ENCODE measurements at regions not wholly inside any gene's neighbourhood (a gene's known extent, or its start where the extent isn't known, plus 50 kb on each side); places are given as distances from the start of the nearest gene placed in this dataset.
"Not testable (repeated sequence)": the region's sequence is repeated elsewhere in the genome, so short reads cannot be mapped to it uniquely, and the experiment has no call there.

- ATAC-seq (no peak), DNase-seq (no peak)
- intact Hi-C loops (cut with DNase I), result no loop called here
These were observed 136.7 kb downstream of the FGF10 start for GRCh38 chr5:44252545-44252944.

GRCh38 chr5:44246986-44247385 is 142.2 kb downstream of the FGF10 start:
- DNase-seq, result no peak
- intact Hi-C loops (cut with DNase I), result no loop called here
- no peak for ATAC-seq

GRCh38 chr5:44245935-44246334 is 143.3 kb downstream of the FGF10 start:
- ATAC-seq, result no peak
- intact Hi-C loops (cut with DNase I), result no loop called here

GRCh38 chr5:44242791-44243190 is 146.4 kb downstream of the FGF10 start:
- intact Hi-C loops (cut with DNase I), result no loop called here
- DNase-seq (no peak), ATAC-seq (no peak)

More at GRCh38 chr5:44245935-44246334, 143.3 kb downstream of the FGF10 start:
- no peak for DNase-seq

GRCh38 chr5:44236040-44236439 is 153.2 kb downstream of the FGF10 start:
- ATAC-seq (no peak), DNase-seq (no peak)
- intact Hi-C loops (cut with DNase I), result no loop called here

GRCh38 chr5:44233691-44234090 is 155.5 kb downstream of the FGF10 start:
- intact Hi-C loops (cut with DNase I), result no loop called here
- no peak for DNase-seq
- no peak for ATAC-seq

GRCh38 chr5:44225231-44226160 is 163.7 kb downstream of the FGF10 start:
- intact Hi-C loops (cut with DNase I), result no loop called here
- DNase-seq (no peak), ATAC-seq (no peak)

GRCh38 chr5:44199408-44199807 is 189.8 kb downstream of the FGF10 start:
- DNase-seq (no peak), ATAC-seq (no peak)
- intact Hi-C loops (cut with DNase I), result no loop called here

- DNase-seq, result no peak
- ATAC-seq, result no peak
- intact Hi-C loops (cut with DNase I), result no loop called here
These were observed 200.0 kb downstream of the FGF10 start for GRCh38 chr5:44189255-44189654.

- DNase-seq (no peak), ATAC-seq (no peak)
- intact Hi-C loops (cut with DNase I), result no loop called here
These were observed 201.2 kb downstream of the FGF10 start for GRCh38 chr5:44187973-44188372.

- intact Hi-C loops (cut with DNase I), result no loop called here
- ATAC-seq (no peak), DNase-seq (no peak)
These were observed 205.5 kb downstream of the FGF10 start for GRCh38 chr5:44183753-44184152.

- DNase-seq, result no peak
- ATAC-seq, result no peak
- intact Hi-C loops (cut with DNase I), result no loop called here
These were observed 205.9 kb downstream of the FGF10 start for GRCh38 chr5:44183312-44183711.

GRCh38 chr5:44178414-44178813 is 210.8 kb downstream of the FGF10 start:
- ATAC-seq (no peak), DNase-seq (no peak)
- intact Hi-C loops (cut with DNase I), result no loop called here

- no peak for DNase-seq
- intact Hi-C loops (cut with DNase I), result no loop called here
- no peak for ATAC-seq
These were observed 221.7 kb downstream of the FGF10 start for GRCh38 chr5:44167540-44167939.

- ATAC-seq (no peak), DNase-seq (no peak)
- intact Hi-C loops (cut with DNase I), result no loop called here
These were observed 228.9 kb downstream of the FGF10 start for GRCh38 chr5:44160369-44160768.

- intact Hi-C loops (cut with DNase I), result no loop called here
- no peak for ATAC-seq
These were observed 239.0 kb downstream of the FGF10 start for GRCh38 chr5:44150075-44150723.

GRCh38 chr5:44117947-44118346 is 271.3 kb downstream of the FGF10 start:
- peak; percentile 45 for DNase-seq
- ATAC-seq; intact Hi-C loops (cut with DNase I): not testable (repeated sequence)

More at GRCh38 chr5:44150075-44150723, 239.0 kb downstream of the FGF10 start:
- no peak for DNase-seq

GRCh38 chr5:44108232-44108631 is 281.0 kb downstream of the FGF10 start:
- ATAC-seq; DNase-seq; intact Hi-C loops (cut with DNase I): not testable (repeated sequence)

GRCh38 chr5:44099643-44100042 is 289.6 kb downstream of the FGF10 start:
- intact Hi-C loops (cut with DNase I), result no loop called here
- ATAC-seq (peak in 1 of 2 donors; percentile 79), DNase-seq (no peak)

GRCh38 chr5:44089424-44090144 is 299.6 kb downstream of the FGF10 start:
- DNase-seq (no peak), ATAC-seq (peak; percentile 35 to 92)
- intact Hi-C loops (cut with DNase I), result no loop called here

All from left cardiac atrium (tissue), 4 donors.